Immature natural killer cell (primary cell): ENCODE measurements at regions not wholly inside any gene's neighbourhood (a gene's known extent, or its start where the extent isn't known, plus 50 kb on each side); places are given as distances from the start of the nearest gene placed in this dataset.

ENCODE experiments used
- DNase-seq, 3 donors: peaks; one replicate each; pipeline ENCODE4 v3.0.0; 2022; ENCODE audit warnings: mixed read lengths in 1 of 3
- H3K27ac Mint-ChIP-seq, 6 donors: one replicate each; pipeline ENCODE4 v1.8.0; 2020; ENCODE audit warnings: mixed read lengths in 6 of 6, mild to moderate bottlenecking in 5 of 6, inconsistent platforms in 4 of 6, moderate library complexity in 3 of 6
- H3K27me3 Mint-ChIP-seq, 3 donors: one replicate each; pipeline ENCODE4 v1.8.0; 2020 to 2021; ENCODE audit warnings: low read depth in 3 of 3, mild to moderate bottlenecking in 3 of 3, mixed read lengths in 3 of 3, moderate library complexity in 3 of 3, inconsistent platforms in 1 of 3
- H3K36me3 Mint-ChIP-seq, 3 donors: one replicate each; pipeline ENCODE4 v1.8.0; 2020; ENCODE audit warnings: mixed read lengths in 3 of 3, inconsistent platforms in 2 of 3, mild to moderate bottlenecking in 2 of 3
- H3K4me1 Mint-ChIP-seq, 2 donors: one replicate each; pipeline ENCODE4 v1.8.0; 2020; ENCODE audit warnings: inconsistent platforms in 2 of 2, mild to moderate bottlenecking in 2 of 2, mixed read lengths in 2 of 2, moderate library complexity in 1 of 2
- H3K4me3 Mint-ChIP-seq, 5 donors: one replicate each; pipeline ENCODE4 v1.8.0; 2020; ENCODE audit warnings: mild to moderate bottlenecking in 5 of 5, mixed read lengths in 5 of 5, inconsistent platforms in 3 of 5, moderate library complexity in 3 of 5
- H3K9me3 Mint-ChIP-seq, 6 donors: one replicate each; pipeline ENCODE4 v1.8.0; 2020; ENCODE audit warnings: mild to moderate bottlenecking in 6 of 6, mixed read lengths in 6 of 6, inconsistent platforms in 4 of 6, moderate library complexity in 3 of 6

DNA sequence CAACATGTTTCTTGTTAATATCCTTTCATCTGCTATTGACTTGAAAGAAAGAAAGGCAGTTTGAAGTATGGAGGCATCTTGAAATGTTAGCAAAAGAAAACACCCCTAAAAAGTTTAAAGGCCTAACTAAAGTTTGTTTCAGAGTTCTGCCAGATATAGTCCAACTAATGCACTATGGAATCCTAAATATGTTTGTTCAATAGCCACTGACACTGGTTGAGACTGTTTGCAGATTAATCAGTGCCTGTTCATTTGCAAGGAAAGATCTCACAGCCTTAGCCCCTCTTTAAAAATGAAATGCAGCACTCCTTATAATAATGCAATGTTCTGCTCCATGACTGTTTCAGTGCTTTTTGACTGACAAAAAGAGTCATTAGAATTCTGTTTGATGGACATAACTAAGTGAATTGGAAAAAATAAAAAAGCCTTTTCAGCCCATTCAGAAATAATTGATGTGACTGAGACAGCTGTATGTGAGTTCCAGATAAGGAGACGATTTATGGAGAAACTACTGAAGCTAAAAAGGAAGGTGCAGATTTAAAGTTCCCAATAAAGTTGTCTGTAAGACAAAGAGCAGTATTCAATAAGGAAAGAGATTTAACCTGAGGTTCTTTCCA lies 192.0 kb downstream of the PCDH7 start:
- no peaks in the 10 kb centered on the region for H3K36me3 Mint-ChIP-seq
- H3K9me3 Mint-ChIP-seq: peaks cover 5 to 64% (median 29%) of the 10 kb centered on the region in 6 donors
- H3K4me3 Mint-ChIP-seq: no peak overlapping the region
- H3K27ac Mint-ChIP-seq: no peak overlapping the region
- no peak for DNase-seq
- H3K27me3 Mint-ChIP-seq: peaks cover 0 to 1% (median 0%) of the 10 kb centered on the region in 3 donors
- H3K4me1 Mint-ChIP-seq: no peaks in the 10 kb centered on the region

DNA sequence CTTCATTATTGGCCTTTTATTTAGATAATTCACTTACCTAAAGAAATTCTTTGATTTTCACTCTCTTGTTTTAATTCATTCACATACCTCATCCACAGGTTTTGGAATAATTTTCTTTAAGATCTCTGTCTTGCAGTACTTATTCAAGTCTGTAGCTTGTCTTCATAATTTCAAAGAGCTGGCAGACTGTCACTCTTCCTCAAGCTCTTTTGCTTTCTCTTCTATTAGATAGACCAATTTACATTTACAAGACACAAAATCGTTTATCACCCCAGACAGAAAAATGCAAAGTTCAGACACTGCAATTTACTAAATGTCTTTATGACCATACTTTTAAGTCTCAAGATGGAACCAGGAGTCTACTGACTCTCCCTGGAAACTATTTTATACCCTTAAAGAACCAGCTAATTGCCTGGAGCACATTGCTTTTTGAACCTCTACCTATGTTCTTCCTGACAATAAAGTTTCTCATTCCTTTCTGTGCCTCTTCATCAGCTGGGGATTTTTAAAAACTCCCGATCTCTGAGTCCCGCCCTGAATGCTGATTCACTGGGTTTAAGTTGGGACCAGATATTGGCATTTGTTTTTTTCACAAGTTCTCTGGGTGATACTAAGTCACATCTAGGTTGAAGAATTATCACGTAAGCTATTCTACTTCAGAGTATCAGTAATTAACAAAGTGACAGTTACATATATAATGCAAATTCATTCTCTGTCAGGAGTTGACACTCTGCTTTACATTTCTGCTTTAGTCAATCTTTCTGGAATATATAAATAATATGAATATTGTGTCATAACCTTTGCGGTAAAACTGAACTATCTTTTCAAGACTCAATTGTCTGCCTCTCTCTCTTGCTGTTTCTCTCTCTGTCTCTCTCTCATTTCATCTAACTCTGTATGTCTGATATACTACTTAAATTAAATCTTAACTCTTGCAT lies 196.4 kb downstream of the PCDH7 start:
- H3K4me1 Mint-ChIP-seq: no peaks in the 10 kb centered on the region
- H3K9me3 Mint-ChIP-seq: peaks cover 7 to 50% (median 19%) of the 10 kb centered on the region in 6 donors
- peaks cover 0 to 1% (median 0%) of the 10 kb centered on the region in 3 donors for H3K27me3 Mint-ChIP-seq
- H3K27ac Mint-ChIP-seq: no peak overlapping the region
- H3K4me3 Mint-ChIP-seq: no peak overlapping the region
- H3K36me3 Mint-ChIP-seq: no peaks in the 10 kb centered on the region
- no peak for DNase-seq

DNA sequence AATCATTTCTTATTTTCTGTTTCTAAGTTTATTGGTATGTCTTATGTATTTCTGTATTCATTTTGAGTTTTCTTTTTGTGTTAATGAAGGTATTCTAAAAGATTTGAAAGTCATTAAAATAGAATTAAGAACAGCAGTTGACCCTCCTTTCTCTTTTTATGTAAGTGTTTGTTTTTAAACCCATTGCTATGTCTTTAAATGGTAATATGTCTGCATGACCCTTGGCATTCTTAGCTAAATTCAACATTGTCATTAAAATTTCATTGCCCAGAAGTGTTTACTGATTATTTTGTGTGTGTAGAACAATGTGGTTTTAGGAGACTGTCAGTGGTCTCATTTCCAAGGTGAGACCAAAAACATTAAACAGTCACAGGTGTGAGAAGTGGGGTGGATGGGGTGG lies 197.8 kb downstream of the PCDH7 start:
- no peak overlapping the region for H3K27ac Mint-ChIP-seq
- peaks cover 7 to 41% (median 19%) of the 10 kb centered on the region in 6 donors for H3K9me3 Mint-ChIP-seq
- no peak overlapping the region for H3K4me3 Mint-ChIP-seq
- peaks cover 0 to 1% (median 0%) of the 10 kb centered on the region in 3 donors for H3K27me3 Mint-ChIP-seq
- no peaks in the 10 kb centered on the region for H3K36me3 Mint-ChIP-seq
- H3K4me1 Mint-ChIP-seq: no peaks in the 10 kb centered on the region
- no peak for DNase-seq

DNA sequence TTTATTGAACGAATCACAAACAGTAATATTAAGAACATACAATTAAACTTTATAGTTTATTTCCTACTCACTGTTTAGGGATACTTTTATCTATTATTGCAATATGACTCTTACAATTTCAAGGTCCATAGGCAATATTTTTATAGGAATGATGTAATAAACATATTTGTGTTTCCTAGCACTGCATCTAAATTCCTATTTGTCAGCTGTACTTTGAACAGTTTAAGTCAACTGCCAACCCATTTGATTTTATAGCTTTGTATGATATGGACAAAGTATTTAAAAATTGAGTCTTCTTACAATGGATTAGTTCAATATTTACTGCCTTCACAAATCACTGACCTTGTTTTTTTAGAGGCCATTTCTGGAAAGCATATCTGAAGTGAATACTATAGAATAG lies 199.3 kb downstream of the PCDH7 start:
- Mint-ChIP-seq H3K27me3 (peaks cover 0 to 1% (median 0%) of the 10 kb centered on the region in 3 donors), H3K4me3 (no peak overlapping the region), H3K27ac (no peak overlapping the region), H3K4me1 (no peaks in the 10 kb centered on the region), H3K9me3 (peaks cover 10 to 35% (median 19%) of the 10 kb centered on the region in 6 donors), H3K36me3 (no peaks in the 10 kb centered on the region)
- no peak for DNase-seq

DNA sequence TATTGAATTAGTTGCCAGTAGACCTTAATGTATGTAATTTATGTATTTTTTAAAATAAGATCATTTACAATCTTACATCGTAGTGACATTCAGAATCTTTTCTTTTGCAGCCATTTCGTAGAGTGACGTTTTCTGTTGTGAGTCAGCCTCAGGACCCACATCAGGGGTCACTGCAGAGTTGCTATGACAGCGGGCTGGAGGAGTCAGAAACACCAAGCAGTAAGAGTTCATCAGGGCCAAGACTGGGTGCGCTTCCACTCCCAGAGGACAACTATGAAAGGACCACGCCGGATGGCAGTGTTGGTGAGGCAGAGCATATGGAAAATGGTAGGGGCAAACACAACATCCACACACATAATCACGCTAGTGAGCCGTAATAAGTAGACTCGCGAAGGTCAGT lies 199.9 kb downstream of the PCDH7 start:
- Mint-ChIP-seq H3K4me3 (no peak overlapping the region), H3K36me3 (no peaks in the 10 kb centered on the region)

GRCh38 chr4:30922625-30923024 lies 202.5 kb downstream of the PCDH7 start:
- no peak overlapping the region for H3K27ac Mint-ChIP-seq
- no peak overlapping the region for H3K4me3 Mint-ChIP-seq
- H3K9me3 Mint-ChIP-seq: peaks cover 5 to 31% (median 18%) of the 10 kb centered on the region in 6 donors
- no peaks in the 10 kb centered on the region for H3K4me1 Mint-ChIP-seq
- peaks cover 0 to 3% (median 0%) of the 10 kb centered on the region in 3 donors for H3K27me3 Mint-ChIP-seq
- no peak for DNase-seq
- no peaks in the 10 kb centered on the region for H3K36me3 Mint-ChIP-seq

More for the DNA sequence above, 199.9 kb downstream of the PCDH7 start:
- Mint-ChIP-seq H3K27ac (no peak overlapping the region), H3K9me3 (peaks cover 11 to 37% (median 21%) of the 10 kb centered on the region in 6 donors), H3K27me3 (peaks cover 0 to 2% (median 1%) of the 10 kb centered on the region in 3 donors), H3K4me1 (no peaks in the 10 kb centered on the region)
- DNase-seq: no peak

GRCh38 chr4:30924495-30924894 lies 204.3 kb downstream of the PCDH7 start:
- peaks cover 5 to 39% (median 16%) of the 10 kb centered on the region in 6 donors for H3K9me3 Mint-ChIP-seq
- H3K27me3 Mint-ChIP-seq: peaks cover 0 to 3% (median 0%) of the 10 kb centered on the region in 3 donors
- H3K4me3 Mint-ChIP-seq: no peak overlapping the region

GRCh38 chr4:30929649-30930048 lies 209.5 kb downstream of the PCDH7 start:
- H3K4me1 Mint-ChIP-seq: no peaks in the 10 kb centered on the region
- DNase-seq: no peak
- H3K27ac Mint-ChIP-seq: no peak overlapping the region
- H3K4me3 Mint-ChIP-seq: no peak overlapping the region
- no peaks in the 10 kb centered on the region for H3K36me3 Mint-ChIP-seq
- peaks cover 0 to 3% (median 0%) of the 10 kb centered on the region in 3 donors for H3K27me3 Mint-ChIP-seq
- peaks cover 5 to 62% (median 30%) of the 10 kb centered on the region in 6 donors for H3K9me3 Mint-ChIP-seq

More at GRCh38 chr4:30924495-30924894, 204.3 kb downstream of the PCDH7 start:
- Mint-ChIP-seq H3K4me1 (no peaks in the 10 kb centered on the region), H3K27ac (no peak overlapping the region), H3K36me3 (no peaks in the 10 kb centered on the region)
- DNase-seq: no peak

- Mint-ChIP-seq H3K9me3 (peaks cover 5 to 57% (median 25%) of the 10 kb centered on the region in 6 donors), H3K4me1 (no peaks in the 10 kb centered on the region), H3K27ac (no peak overlapping the region), H3K4me3 (no peak overlapping the region), H3K36me3 (no peaks in the 10 kb centered on the region), H3K27me3 (no peaks in the 10 kb centered on the region)
- no peak for DNase-seq
Measured at GRCh38 chr4:30930276-30930675, 210.1 kb downstream of the PCDH7 start.

DNA sequence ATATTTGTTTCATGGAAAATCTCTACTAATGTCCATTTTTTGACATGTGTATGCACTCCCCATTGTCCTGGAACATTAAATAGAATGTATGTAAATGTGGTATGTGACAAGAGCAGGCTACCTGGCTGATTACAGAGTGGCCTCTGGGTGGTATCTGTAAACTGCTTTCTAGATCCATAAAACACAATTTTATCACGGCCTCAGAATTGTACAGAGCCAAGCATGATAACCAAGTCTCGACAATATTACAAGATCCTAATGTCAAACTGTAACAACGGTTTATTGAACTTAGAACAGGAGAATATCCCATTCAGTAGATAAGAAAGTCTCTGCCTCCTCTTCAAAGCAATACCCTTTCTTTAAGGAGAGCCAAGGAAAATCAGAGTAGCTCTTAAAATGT lies 212.4 kb downstream of the PCDH7 start:
- DNase-seq: no peak
- peaks cover 5 to 51% (median 19%) of the 10 kb centered on the region in 6 donors for H3K9me3 Mint-ChIP-seq
- H3K4me1 Mint-ChIP-seq: no peaks in the 10 kb centered on the region
- peaks cover 0 to 2% (median 0%) of the 10 kb centered on the region in 3 donors for H3K27me3 Mint-ChIP-seq
- no peaks in the 10 kb centered on the region for H3K36me3 Mint-ChIP-seq
- no peak overlapping the region for H3K27ac Mint-ChIP-seq
- no peak overlapping the region for H3K4me3 Mint-ChIP-seq

DNA sequence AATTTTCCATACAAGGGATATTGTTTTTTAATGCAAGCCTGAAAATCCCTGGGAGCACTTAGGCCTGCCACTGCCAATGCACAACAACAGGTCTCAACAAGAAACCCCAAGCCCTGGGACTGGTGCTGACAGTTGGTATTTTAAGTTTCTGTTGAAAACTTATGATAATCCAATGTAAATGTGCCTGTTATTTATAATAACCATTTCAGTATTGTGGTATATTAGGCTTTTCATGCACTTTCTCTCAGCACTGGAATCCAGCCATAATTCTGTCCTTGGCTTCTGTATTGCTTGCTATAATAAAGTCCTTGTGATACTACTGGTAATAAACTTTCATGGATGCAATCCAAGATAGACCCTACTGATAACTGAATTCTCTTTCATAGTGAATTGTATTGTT lies 218.9 kb downstream of the PCDH7 start:
- Mint-ChIP-seq H3K4me1 (no peaks in the 10 kb centered on the region), H3K27me3 (peaks cover 0 to 2% (median 2%) of the 10 kb centered on the region in 3 donors), H3K36me3 (no peaks in the 10 kb centered on the region), H3K4me3 (no peak overlapping the region), H3K9me3 (peaks cover 0 to 35% (median 11%) of the 10 kb centered on the region in 6 donors), H3K27ac (no peak overlapping the region)
- DNase-seq: no peak

- no peak for DNase-seq
- Mint-ChIP-seq H3K27me3 (peaks cover 0 to 2% (median 2%) of the 10 kb centered on the region in 3 donors), H3K36me3 (no peaks in the 10 kb centered on the region), H3K9me3 (peaks cover 0 to 30% (median 7%) of the 10 kb centered on the region in 6 donors), H3K4me3 (no peak overlapping the region), H3K4me1 (no peaks in the 10 kb centered on the region), H3K27ac (no peak overlapping the region)
Measured at GRCh38 chr4:30939684-30940083, 219.5 kb downstream of the PCDH7 start.

DNA sequence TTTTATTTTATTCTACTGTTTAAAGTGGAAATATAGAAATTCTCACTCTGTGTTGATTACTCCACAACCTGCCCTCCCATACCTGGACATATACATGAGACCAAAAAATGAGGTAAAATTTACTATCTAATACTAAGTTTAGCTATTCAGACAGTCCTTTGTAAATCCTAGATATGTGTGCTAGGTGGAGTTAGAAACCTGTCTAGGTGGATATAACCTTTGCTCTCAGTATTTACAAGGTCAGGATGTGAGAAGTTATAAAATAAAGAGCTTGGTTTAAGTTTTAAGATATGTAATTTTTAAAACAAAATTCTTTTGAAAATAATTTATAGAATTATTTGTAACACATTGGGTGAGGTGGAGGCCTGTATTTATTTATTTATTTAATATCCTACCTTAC lies 221.5 kb downstream of the PCDH7 start:
- H3K4me3 Mint-ChIP-seq: no peak overlapping the region
- H3K27ac Mint-ChIP-seq: no peak overlapping the region
- H3K36me3 Mint-ChIP-seq: no peaks in the 10 kb centered on the region

DNA sequence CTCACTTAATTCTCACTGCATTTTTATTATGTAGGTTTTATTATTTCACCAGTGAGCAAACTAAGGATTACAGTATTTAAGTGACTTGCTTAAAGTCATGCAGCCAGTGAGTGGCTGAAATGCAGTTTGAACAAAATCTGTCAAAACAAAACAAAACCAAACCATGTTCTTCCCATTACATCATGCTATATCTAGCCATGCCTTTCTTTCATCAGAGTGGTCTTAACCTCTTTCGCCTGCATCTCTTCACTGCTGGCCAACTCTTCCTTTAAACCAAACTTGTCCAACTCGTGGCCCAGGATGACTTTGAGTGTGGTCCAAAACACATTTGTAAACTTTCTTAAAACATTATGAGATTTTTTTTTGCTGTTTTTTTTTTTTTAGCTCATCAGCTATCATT lies 223.2 kb downstream of the PCDH7 start:
- Mint-ChIP-seq H3K27ac (no peak overlapping the region), H3K36me3 (no peaks in the 10 kb centered on the region), H3K9me3 (peaks cover 8 to 38% (median 17%) of the 10 kb centered on the region in 6 donors), H3K4me3 (no peak overlapping the region), H3K27me3 (peaks cover 0 to 2% (median 2%) of the 10 kb centered on the region in 3 donors), H3K4me1 (no peaks in the 10 kb centered on the region)
- DNase-seq: no peak

More for the DNA sequence above, 221.5 kb downstream of the PCDH7 start:
- Mint-ChIP-seq H3K9me3 (peaks cover 0 to 31% (median 11%) of the 10 kb centered on the region in 6 donors), H3K4me1 (no peaks in the 10 kb centered on the region), H3K27me3 (peaks cover 2% of the 10 kb centered on the region in 3 donors)
- no peak for DNase-seq
